A549 (cell line): ENCODE measurements at regions not wholly inside any gene's neighbourhood (a gene's known extent, or its start where the extent isn't known, plus 50 kb on each side); places are given as distances from the start of the nearest gene placed in this dataset.

ENCODE experiments used
- ATAC-seq, 2 experiments: fragments of 200-7000 bp in 1 of 2; fragments of >200 bp in 1 of 2; cut with Nextera tagmentation in 1 of 2; cut with Tn5 transposase in 1 of 2; 3 replicates each; pipeline versions ENCODE4 v1.8.0 to v1.9.1; 2018 to 2020; ENCODE audit warnings: mild to moderate bottlenecking in 1 of 2, moderate library complexity in 1 of 2
- CTCF ChIA-PET: fragments of 300-600 bp; sonication (Branson Sonifier 250); formaldehyde crosslinking; extraction: SDS; loops from one replicate; lab custom pipeline; 2021; ENCODE audit warnings: antibody characterized with exemption, inconsistent platforms; lab: Yijun Ruan, JAX
- POLR2A ChIA-PET: fragments of 350-600 bp; formaldehyde crosslinking; extraction: SDS; loops from one replicate; lab custom pipeline; 2021; ENCODE audit warnings: antibody characterized with exemption, inconsistent platforms; lab: Yijun Ruan, JAX
- DNase-seq, 2 experiments: peaks; one replicate each; pipeline versions ENCODE4 v3.0.0 to v3.0.0-alpha.2; 2011 to 2016; ENCODE audit warnings: low read depth in 1 of 2, low spot score in 1 of 2
- FAIRE-seq: peaks from 2 replicates; lab custom pipeline; 2011; peaks lifted over from hg19 to GRCh38; lab: Jason Lieb, UNC
- H3K27ac ChIP-seq, 2 experiments: fragments of >200 bp; sonication (Bioruptor Twin); formaldehyde crosslinking; 3 replicates each; pipeline ENCODE4 v1.5.1; 2016 to 2017
- H3K4me1 ChIP-seq: fragments of >200 bp; sonication (Bioruptor Twin); formaldehyde crosslinking; 3 replicates; pipeline ENCODE4 v1.6.1; 2016
- H3K4me2 ChIP-seq: fragments of >200 bp; sonication (Bioruptor Twin); formaldehyde crosslinking; 3 replicates; pipeline ENCODE4 v1.6.1; 2016
- H3K4me3 ChIP-seq: fragments of >200 bp; sonication (Bioruptor Twin); formaldehyde crosslinking; 3 replicates; pipeline ENCODE4 v1.5.1; 2016
- H3K9me3 ChIP-seq: fragments of >200 bp; sonication (Bioruptor Twin); formaldehyde crosslinking; 3 replicates; pipeline ENCODE4 v1.6.1; 2016
- ATOH8 ChIP-seq: fragments of 250-450 bp; sonication (Bioruptor Pico); IDR thresholded peaks from 2 replicates; pipeline ENCODE4 v1.5.0; 2020; ENCODE audit warnings: low read depth, mild to moderate bottlenecking, moderate library complexity
- CHD2 ChIP-seq: fragments of 150-350 bp; IDR thresholded peaks from 2 replicates; pipeline ENCODE4 v1.6.1; 2014; ENCODE audit warnings: low read length; ENCODE audit not compliant: partially characterized antibody
- EHF ChIP-seq: fragments of 250-450 bp; sonication (Bioruptor Pico); IDR thresholded peaks from 2 replicates; pipeline ENCODE4 v1.5.0; 2020; ENCODE audit warnings: mild to moderate bottlenecking
- EHMT2 ChIP-seq: fragments of 200-600 bp; sonication (generic); IDR thresholded peaks from 2 replicates; pipeline ENCODE4 v1.6.1; 2016; ENCODE audit warnings: antibody characterized with exemption, low read depth, mild to moderate bottlenecking, moderate library complexity
- ELK1 ChIP-seq: fragments of 150-350 bp; IDR thresholded peaks from 2 replicates; pipeline ENCODE4 v1.6.1; 2014; ENCODE audit warnings: low read depth, mild to moderate bottlenecking, low read length
- ESRRA ChIP-seq: fragments of 150-350 bp; IDR thresholded peaks from 2 replicates; pipeline ENCODE4 v1.6.1; 2014; ENCODE audit warnings: mild to moderate bottlenecking, low read length, borderline replicate concordance
- FOSL2 ChIP-seq, 2 experiments: fragments of 450-650 bp in 1 of 2; fragments of >200 bp in 1 of 2; sonication (Bioruptor Twin) in 1 of 2; formaldehyde crosslinking; IDR thresholded peaks; 2 replicates each; pipeline versions ENCODE4 v1.5.0 to v1.6.1; 2016 to 2020; ENCODE audit warnings: mild to moderate bottlenecking in 1 of 2, moderate library complexity in 1 of 2
- GATA3 ChIP-seq: IDR thresholded peaks from 2 replicates; pipeline ENCODE4 v1.6.1; 2012; ENCODE audit warnings: borderline replicate concordance
- HES2 ChIP-seq: fragments of >200 bp; sonication (Bioruptor Twin); formaldehyde crosslinking; IDR thresholded peaks from 2 replicates; pipeline ENCODE4 v1.6.1; 2016
- HEYL ChIP-seq: fragments of 250-450 bp; sonication (Bioruptor Pico); IDR thresholded peaks from 2 replicates; pipeline ENCODE4 v1.8.0; 2021; ENCODE audit warnings: mild to moderate bottlenecking, moderate library complexity
- HOXB5 ChIP-seq: fragments of 250-450 bp; sonication (Bioruptor Pico); IDR thresholded peaks from 2 replicates; pipeline ENCODE4 v1.5.0; 2020; ENCODE audit warnings: mild to moderate bottlenecking, moderate library complexity
- JUN ChIP-seq, 2 experiments: fragments of >200 bp; sonication (Bioruptor Twin); formaldehyde crosslinking; IDR thresholded peaks; 2 replicates in 1 of 2; 3 replicates in 1 of 2; pipeline ENCODE4 v1.6.1; 2016 to 2017
- MAFK ChIP-seq: fragments of 450-650 bp; IDR thresholded peaks from 2 replicates; pipeline ENCODE4 v1.6.1; 2014; ENCODE audit not compliant: partially characterized antibody
- MAZ ChIP-seq: fragments of 150-350 bp; IDR thresholded peaks from 2 replicates; pipeline ENCODE4 v1.6.1; 2014; ENCODE audit warnings: antibody characterized with exemption, low read depth, low read length, borderline replicate concordance
- RARB ChIP-seq: fragments of 250-450 bp; sonication (Bioruptor Pico); IDR thresholded peaks from 2 replicates; pipeline ENCODE4 v1.8.0; 2021; ENCODE audit warnings: mild to moderate bottlenecking, moderate library complexity
- TP53 ChIP-seq: fragments of 250-450 bp; sonication (Bioruptor Pico); IDR thresholded peaks from 2 replicates; pipeline ENCODE4 v1.5.0; 2021; ENCODE audit warnings: mild to moderate bottlenecking, moderate library complexity
- ZC3H11A ChIP-seq: fragments of 450-650 bp; IDR thresholded peaks from 2 replicates; pipeline ENCODE4 v1.6.1; 2014; ENCODE audit warnings: antibody characterized with exemption, mild to moderate bottlenecking
- ZNF302 ChIP-seq: fragments of 250-450 bp; sonication (Bioruptor Pico); IDR thresholded peaks from 2 replicates; pipeline ENCODE4 v1.9.0; 2021; ENCODE audit warnings: inconsistent platforms, mild to moderate bottlenecking, moderate library complexity
- WGBS: methylation state at CpG from one replicate; pipeline ENCODE4 v1.1.6; 2017; ENCODE audit errors: missing lambda C conversion rate; 5-methylcytosine and 5-hydroxymethylcytosine counted together
- TF ChIP-seq, protein P1 (sequence below): fragments of >200 bp; sonication (Bioruptor Twin); formaldehyde crosslinking; IDR thresholded peaks from 3 replicates; pipeline ENCODE4 v1.6.1; 2016
- TF ChIP-seq, protein P2 (sequence below): fragments of 200-600 bp; sonication (generic); IDR thresholded peaks from 2 replicates; pipeline ENCODE4 v1.6.1; 2016; ENCODE audit warnings: antibody characterized with exemption, mild to moderate bottlenecking, moderate library complexity

DNA sequence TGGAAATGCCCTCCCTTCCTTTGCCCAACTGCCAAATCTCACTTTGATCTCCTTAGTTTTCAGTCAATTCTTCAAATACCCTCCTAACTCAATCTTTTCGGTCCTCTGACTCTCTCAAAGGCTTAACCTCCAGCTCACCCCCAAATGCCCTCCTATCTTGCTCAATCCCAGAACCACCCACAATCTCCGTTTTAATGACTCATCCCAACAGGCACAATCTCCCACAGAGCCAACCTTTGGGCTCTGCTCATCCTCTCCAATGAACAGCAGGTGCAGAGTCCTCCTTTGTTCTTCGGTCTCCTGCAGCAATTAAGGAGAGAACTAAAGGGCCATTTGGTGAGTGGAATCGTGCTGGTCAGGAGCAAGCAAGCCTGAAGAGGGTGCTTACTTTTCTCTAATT lies 366.1 kb upstream of the CRIM1 start:
- WGBS = 7% methylated on average over 4 of the region's 4 CpGs
- Histone ChIP-seq H3K27ac (no peak overlapping the region), H3K9me3 (no peaks in the 10 kb centered on the region), H3K4me3 (no peak overlapping the region), H3K4me1 (peaks cover 4% of the 10 kb centered on the region; the same call in 1 of the 3 replicates), H3K4me2 (peak overlapping the region; percentile 54)
- ATAC-seq (peak; percentile 53 to 77; a peak in 5 of 6 replicates), DNase-seq (peak in 1 of 2 experiments; percentile 29), FAIRE-seq (no peak)
- CTCF ChIA-PET = interaction anchor here (0.5 to 1.3 kb wide), 4 partner anchors 10 to 993 kb away, joined by 3 to 5 read pairs (median 4); no protein-coding TSS in a partner anchor
- TF ChIP-seq MAZ = no peak
- TF ChIP-seq FOSL2 (IDR thresholded peaks at IDR 0.05) = no peak
- TF ChIP-seq FOSL2 (CRISPR knock-in tag; IDR thresholded peaks at IDR 0.05) = 0 out of 2 replicates have a peak, but pooled peaks have one; percentile 7
- TF ChIP-seq EHF = no peak
- TF ChIP-seq, all 56 proteins: peak for 1
- POLR2A ChIA-PET = no interaction called here

GRCh38 chr2:35989040-35989439 lies 366.5 kb upstream of the CRIM1 start:
- no peak overlapping the region for H3K27ac ChIP-seq
- no peak for FAIRE-seq
- TF ChIP-seq CHD2 = no peak
- TF ChIP-seq, protein P1, sequence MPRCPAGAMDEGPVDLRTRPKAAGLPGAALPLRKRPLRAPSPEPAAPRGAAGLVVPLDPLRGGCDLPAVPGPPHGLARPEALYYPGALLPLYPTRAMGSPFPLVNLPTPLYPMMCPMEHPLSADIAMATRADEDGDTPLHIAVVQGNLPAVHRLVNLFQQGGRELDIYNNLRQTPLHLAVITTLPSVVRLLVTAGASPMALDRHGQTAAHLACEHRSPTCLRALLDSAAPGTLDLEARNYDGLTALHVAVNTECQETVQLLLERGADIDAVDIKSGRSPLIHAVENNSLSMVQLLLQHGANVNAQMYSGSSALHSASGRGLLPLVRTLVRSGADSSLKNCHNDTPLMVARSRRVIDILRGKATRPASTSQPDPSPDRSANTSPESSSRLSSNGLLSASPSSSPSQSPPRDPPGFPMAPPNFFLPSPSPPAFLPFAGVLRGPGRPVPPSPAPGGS = no peak
- TF ChIP-seq FOSL2 (IDR thresholded peaks at IDR 0.05) = no peak
- TF ChIP-seq FOSL2 (CRISPR knock-in tag; IDR thresholded peaks at IDR 0.05) = no peak
- no peak for TF ChIP-seq HOXB5 (CRISPR knock-in tag)
- TF ChIP-seq ESRRA = no peak
- TF ChIP-seq RARB (CRISPR knock-in tag) = no peak
- TF ChIP-seq ATOH8 = no peak
- peaks cover 4% of the 10 kb centered on the region; the same call in 1 of the 3 replicates for H3K4me1 ChIP-seq
- CTCF ChIA-PET = interaction anchor here (0.9 to 1.3 kb wide), 2 partner anchors 9 to 12 kb away, joined by 3 to 5 read pairs; no protein-coding TSS in a partner anchor
- POLR2A ChIA-PET = no interaction called here
- no peak; a peak in 1 of 6 replicates for ATAC-seq
- DNase-seq = no peak
- no peaks in the 10 kb centered on the region for H3K9me3 ChIP-seq
- H3K4me2 ChIP-seq = peak overlapping the region; percentile 54
- no peak overlapping the region for H3K4me3 ChIP-seq

GRCh38 chr2:35986871-35987270 lies 368.7 kb upstream of the CRIM1 start:
- WGBS = 11% methylated on average over 2 of the region's 2 CpGs

GRCh38 chr2:35978218-35978617 lies 377.4 kb upstream of the CRIM1 start:
- 49% methylated on average over 1 of the region's 1 CpG for WGBS
- Histone ChIP-seq H3K9me3 (no peaks in the 10 kb centered on the region), H3K4me3 (no peak overlapping the region), H3K27ac (no peak overlapping the region), H3K4me1 (no peaks in the 10 kb centered on the region), H3K4me2 (no peak overlapping the region)
- ChIA-PET POLR2A (no interaction called here), CTCF (no interaction called here)
- ATAC-seq = no peak
- no peak for DNase-seq
- no peak for FAIRE-seq
- TF ChIP-seq ESRRA (no peak), ZC3H11A (no peak), GATA3 (no peak), FOSL2 (IDR thresholded peaks at IDR 0.05) (no peak), FOSL2 (CRISPR knock-in tag; IDR thresholded peaks at IDR 0.05) (no peak), HES2 (no peak), ZNF302 (CRISPR knock-in tag) (no peak), JUN (IDR thresholded peaks at IDR 0.05) (no peak), EHMT2 (no peak), TP53 (no peak), ELK1 (no peak), MAFK (no peak), HEYL (no peak)
- TF ChIP-seq, protein P2, sequence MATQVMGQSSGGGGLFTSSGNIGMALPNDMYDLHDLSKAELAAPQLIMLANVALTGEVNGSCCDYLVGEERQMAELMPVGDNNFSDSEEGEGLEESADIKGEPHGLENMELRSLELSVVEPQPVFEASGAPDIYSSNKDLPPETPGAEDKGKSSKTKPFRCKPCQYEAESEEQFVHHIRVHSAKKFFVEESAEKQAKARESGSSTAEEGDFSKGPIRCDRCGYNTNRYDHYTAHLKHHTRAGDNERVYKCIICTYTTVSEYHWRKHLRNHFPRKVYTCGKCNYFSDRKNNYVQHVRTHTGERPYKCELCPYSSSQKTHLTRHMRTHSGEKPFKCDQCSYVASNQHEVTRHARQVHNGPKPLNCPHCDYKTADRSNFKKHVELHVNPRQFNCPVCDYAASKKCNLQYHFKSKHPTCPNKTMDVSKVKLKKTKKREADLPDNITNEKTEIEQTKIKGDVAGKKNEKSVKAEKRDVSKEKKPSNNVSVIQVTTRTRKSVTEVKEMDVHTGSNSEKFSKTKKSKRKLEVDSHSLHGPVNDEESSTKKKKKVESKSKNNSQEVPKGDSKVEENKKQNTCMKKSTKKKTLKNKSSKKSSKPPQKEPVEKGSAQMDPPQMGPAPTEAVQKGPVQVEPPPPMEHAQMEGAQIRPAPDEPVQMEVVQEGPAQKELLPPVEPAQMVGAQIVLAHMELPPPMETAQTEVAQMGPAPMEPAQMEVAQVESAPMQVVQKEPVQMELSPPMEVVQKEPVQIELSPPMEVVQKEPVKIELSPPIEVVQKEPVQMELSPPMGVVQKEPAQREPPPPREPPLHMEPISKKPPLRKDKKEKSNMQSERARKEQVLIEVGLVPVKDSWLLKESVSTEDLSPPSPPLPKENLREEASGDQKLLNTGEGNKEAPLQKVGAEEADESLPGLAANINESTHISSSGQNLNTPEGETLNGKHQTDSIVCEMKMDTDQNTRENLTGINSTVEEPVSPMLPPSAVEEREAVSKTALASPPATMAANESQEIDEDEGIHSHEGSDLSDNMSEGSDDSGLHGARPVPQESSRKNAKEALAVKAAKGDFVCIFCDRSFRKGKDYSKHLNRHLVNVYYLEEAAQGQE = no peak

More at GRCh38 chr2:35986871-35987270, 368.7 kb upstream of the CRIM1 start:
- DNase-seq = no peak
- ChIA-PET POLR2A (interaction anchor here (0.6 kb wide), 1 partner anchor 36 kb away, joined by 3 read pairs; no protein-coding TSS in a partner anchor), CTCF (interaction anchor here (0.6 kb wide), 1 partner anchor 308 kb away, joined by 3 read pairs; no protein-coding TSS in a partner anchor)
- Histone ChIP-seq H3K4me3 (no peak overlapping the region), H3K4me2 (no peak overlapping the region), H3K4me1 (peaks cover 4% of the 10 kb centered on the region; the same call in 1 of the 3 replicates), H3K27ac (no peak overlapping the region), H3K9me3 (no peaks in the 10 kb centered on the region)
- ATAC-seq = 0 out of 6 replicates have a peak, but pooled peaks of 1 of the 2 experiments have one; percentile 25
- no peak for TF ChIP-seq HES2
- TF ChIP-seq, all 56 proteins: peak for 0
- no peak for FAIRE-seq
